Esophagus (tissue), 2 donors: ENCODE measurements at regions not wholly inside any gene's neighbourhood (a gene's known extent, or its start where the extent isn't known, plus 50 kb on each side); places are given as distances from the start of the nearest gene placed in this dataset.

ENCODE experiments used
- H3K27ac ChIP-seq, 2 donors: one replicate each; pipeline ENCODE4 v1.5.1; 2013; ENCODE audit warnings: low read depth in 2 of 2, mild to moderate bottlenecking in 2 of 2, inconsistent platforms in 1 of 2, low read length in 1 of 2, moderate library complexity in 1 of 2
- H3K27me3 ChIP-seq, 2 donors: one replicate each; pipeline ENCODE4 v1.6.1; 2013; ENCODE audit warnings: low read length in 2 of 2, control low read depth in 1 of 2, mild to moderate bottlenecking in 1 of 2; ENCODE audit not compliant: insufficient read depth in 2 of 2, control insufficient read depth in 1 of 2
- H3K36me3 ChIP-seq, 2 donors: one replicate each; pipeline ENCODE4 v1.6.1; 2013; ENCODE audit warnings: low read length in 1 of 2; ENCODE audit not compliant: control insufficient read depth in 2 of 2, insufficient read depth in 2 of 2
- H3K4me1 ChIP-seq, 2 donors: one replicate each; pipeline ENCODE4 v1.6.1; 2013; ENCODE audit warnings: low read length in 1 of 2; ENCODE audit not compliant: control insufficient read depth in 2 of 2, insufficient read depth in 2 of 2
- H3K4me3 ChIP-seq, 2 donors: one replicate each; pipeline ENCODE4 v1.5.1; 2013; ENCODE audit warnings: low read length in 2 of 2, mild to moderate bottlenecking in 2 of 2, low read depth in 1 of 2, moderate library complexity in 1 of 2
- H3K9me3 ChIP-seq, 2 donors: one replicate each; pipeline ENCODE4 v1.6.1; 2013; ENCODE audit warnings: mild to moderate bottlenecking in 2 of 2, low read depth in 1 of 2, low read length in 1 of 2, moderate library complexity in 1 of 2; ENCODE audit not compliant: control insufficient read depth in 2 of 2, insufficient read depth in 1 of 2
- WGBS, 2 donors: extraction: QIAGEN DNeasy Blood & Tissue Kit; methylation state at CpG; one replicate each; pipeline ENCODE4 v1.1.7; 2013; 5-methylcytosine and 5-hydroxymethylcytosine counted together
- donor health status: healthy with polysubstance abuse.
- donor health status: Bipolar disorder and iron deficiency.

GRCh38 chr17:79196913-79197312 is 122.3 kb downstream of the ENGASE start:
- no peaks in the 10 kb centered on the region for H3K27me3 ChIP-seq
- WGBS, 2 donors, result 72 to 75% methylated on average over 10 of the region's 10 CpGs
- no peaks in the 10 kb centered on the region for H3K4me1 ChIP-seq
- no peaks in the 10 kb centered on the region for H3K36me3 ChIP-seq
- no peak overlapping the region for H3K4me3 ChIP-seq
- no peak overlapping the region for H3K27ac ChIP-seq
- no peaks in the 10 kb centered on the region for H3K9me3 ChIP-seq

DNA sequence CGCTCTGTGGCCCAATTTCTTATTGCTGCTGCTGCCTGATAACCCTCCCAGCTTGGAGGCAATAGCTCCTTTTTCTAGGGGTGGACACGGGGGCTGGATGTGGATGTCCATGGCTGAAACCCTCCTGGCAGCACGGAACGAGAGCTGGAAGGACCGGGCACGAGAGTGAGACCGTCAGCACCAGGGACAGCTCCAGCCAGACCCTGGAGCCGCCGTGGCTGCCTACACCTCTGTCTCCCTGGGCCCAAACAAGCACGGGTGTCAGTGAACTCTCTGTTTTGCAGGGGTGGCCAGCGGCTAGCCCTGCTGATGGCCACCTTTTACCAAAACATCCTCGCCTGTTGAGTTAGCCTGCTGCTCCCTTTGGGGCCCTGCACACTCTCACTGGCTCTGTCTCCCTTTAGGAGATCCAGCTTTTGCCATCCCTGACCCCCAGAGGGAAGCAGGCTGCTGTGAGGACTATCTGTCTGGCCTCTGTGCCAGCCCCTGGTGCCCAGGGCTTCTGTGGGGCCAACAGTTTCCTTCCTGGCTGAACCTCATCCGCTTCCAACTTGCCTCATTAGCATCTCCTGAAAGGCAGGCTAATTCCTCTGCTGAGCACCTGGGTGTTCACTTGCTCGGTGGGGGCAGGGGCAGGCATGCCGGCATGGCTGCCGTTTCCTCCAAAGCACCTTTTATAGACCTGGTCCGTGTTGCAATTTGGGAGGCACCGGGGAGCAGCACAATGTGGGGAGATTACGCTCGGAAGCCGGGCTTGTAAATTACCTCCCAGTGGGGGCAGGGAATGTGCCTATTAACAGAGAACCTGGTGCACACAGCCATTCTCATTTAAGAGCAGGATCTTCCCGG is 118.1 kb downstream of the ENGASE start:
- H3K36me3 ChIP-seq, result no peaks in the 10 kb centered on the region
- no peak overlapping the region for H3K27ac ChIP-seq
- 9 to 13% methylated on average over 21 to 22 of the region's 22 CpGs for WGBS, 2 donors
- H3K9me3 ChIP-seq, result no peaks in the 10 kb centered on the region
- no peak overlapping the region for H3K4me3 ChIP-seq
- H3K27me3 ChIP-seq, result no peaks in the 10 kb centered on the region
- H3K4me1 ChIP-seq, result no peaks in the 10 kb centered on the region

GRCh38 chr17:79191270-79191934 is 116.8 kb downstream of the ENGASE start:
- no peak overlapping the region for H3K4me3 ChIP-seq
- no peaks in the 10 kb centered on the region for H3K9me3 ChIP-seq
- no peaks in the 10 kb centered on the region for H3K4me1 ChIP-seq
- H3K36me3 ChIP-seq, result no peaks in the 10 kb centered on the region
- 34 to 39% methylated on average over 21 of the region's 21 CpGs for WGBS, 2 donors
- no peak overlapping the region for H3K27ac ChIP-seq
- no peaks in the 10 kb centered on the region for H3K27me3 ChIP-seq

- Histone ChIP-seq H3K4me1 (no peaks in the 10 kb centered on the region), H3K27me3 (peaks cover 3% of the 10 kb centered on the region in 2 donors)
- WGBS, 2 donors, result 59 to 70% methylated on average over 14 of the region's 14 CpGs
These were observed 114.7 kb downstream of the ENGASE start for GRCh38 chr17:79189305-79189704.

GRCh38 chr17:79188685-79189084 is 114.1 kb downstream of the ENGASE start:
- WGBS, 2 donors, result 48 to 49% methylated on average over 7 of the region's 7 CpGs
- H3K27me3 ChIP-seq, result peaks cover 3 to 8% of the 10 kb centered on the region in 2 donors
- H3K4me3 ChIP-seq, result no peak overlapping the region
- H3K9me3 ChIP-seq, result no peaks in the 10 kb centered on the region
- no peaks in the 10 kb centered on the region for H3K36me3 ChIP-seq
- H3K4me1 ChIP-seq, result no peaks in the 10 kb centered on the region
- H3K27ac ChIP-seq, result no peak overlapping the region

More at GRCh38 chr17:79189305-79189704, 114.7 kb downstream of the ENGASE start:
- no peaks in the 10 kb centered on the region for H3K36me3 ChIP-seq
- no peaks in the 10 kb centered on the region for H3K9me3 ChIP-seq
- no peak overlapping the region for H3K27ac ChIP-seq
- H3K4me3 ChIP-seq, result no peak overlapping the region

- Histone ChIP-seq H3K36me3 (no peaks in the 10 kb centered on the region), H3K27ac (no peak overlapping the region)
- WGBS, 2 donors, result 4 to 8% methylated on average over 14 of the region's 14 CpGs
These were observed 113.4 kb downstream of the ENGASE start for GRCh38 chr17:79188048-79188447.

GRCh38 chr17:79187186-79187585 is 112.6 kb downstream of the ENGASE start:
- H3K27me3 ChIP-seq, result peaks cover 3 to 10% of the 10 kb centered on the region in 2 donors
- H3K27ac ChIP-seq, result no peak overlapping the region
- H3K36me3 ChIP-seq, result no peaks in the 10 kb centered on the region
- WGBS, 2 donors, result 71 to 75% methylated on average over 12 of the region's 12 CpGs
- H3K9me3 ChIP-seq, result no peaks in the 10 kb centered on the region
- H3K4me1 ChIP-seq, result peaks cover 0 to 2% of the 10 kb centered on the region in 2 donors
- H3K4me3 ChIP-seq, result no peak overlapping the region

More at GRCh38 chr17:79188048-79188447, 113.4 kb downstream of the ENGASE start:
- Histone ChIP-seq H3K4me3 (no peak overlapping the region), H3K4me1 (no peaks in the 10 kb centered on the region), H3K27me3 (peaks cover 3 to 10% of the 10 kb centered on the region in 2 donors), H3K9me3 (no peaks in the 10 kb centered on the region)

- Histone ChIP-seq H3K27me3 (peaks cover 3 to 10% of the 10 kb centered on the region in 2 donors), H3K27ac (no peak overlapping the region), H3K4me3 (no peak overlapping the region), H3K4me1 (peaks cover 0 to 2% of the 10 kb centered on the region in 2 donors), H3K9me3 (no peaks in the 10 kb centered on the region), H3K36me3 (no peaks in the 10 kb centered on the region)
- WGBS, 2 donors, result 63 to 65% methylated on average over 10 of the region's 10 CpGs
These were observed 111.8 kb downstream of the ENGASE start for GRCh38 chr17:79186406-79186805.

GRCh38 chr17:79185671-79186070 is 111.0 kb downstream of the ENGASE start:
- H3K4me1 ChIP-seq, result peaks cover 0 to 2% of the 10 kb centered on the region in 2 donors
- H3K9me3 ChIP-seq, result no peaks in the 10 kb centered on the region
- WGBS, 2 donors, result 62 to 72% methylated on average over 4 of the region's 4 CpGs
- H3K27ac ChIP-seq, result no peak overlapping the region
- H3K27me3 ChIP-seq, result peaks cover 3 to 10% of the 10 kb centered on the region in 2 donors
- H3K4me3 ChIP-seq, result no peak overlapping the region
- H3K36me3 ChIP-seq, result no peaks in the 10 kb centered on the region
